GM12878 (cell line): ENCODE measurements at regions not wholly inside any gene's neighbourhood (a gene's known extent, or its start where the extent isn't known, plus 50 kb on each side); places are given as distances from the start of the nearest gene placed in this dataset.

Experiments used
- ASH2L ChIP-seq: fragments of 300-600, 200-600 bp; sonication (generic); IDR thresholded peaks from 2 replicates; pipeline ENCODE4 v1.6.1; 2017; ENCODE audit warnings: low read depth, mild to moderate bottlenecking, borderline replicate concordance
- ATF2 ChIP-seq: IDR thresholded peaks from 2 replicates; pipeline ENCODE4 v1.6.1; 2012; ENCODE audit warnings: low read length, inconsistent platforms
- CHD1 ChIP-seq: IDR thresholded peaks from 2 replicates; pipeline ENCODE4 v1.6.1; 2012; ENCODE audit warnings: low read depth, low read length, improper control_type of control experiment
- EZH2 ChIP-seq: IDR thresholded peaks from 2 replicates; pipeline ENCODE4 v1.6.1; 2012; ENCODE audit warnings: low read depth, mild to moderate bottlenecking, control low read depth, inconsistent platforms, low read length, borderline replicate concordance; ENCODE audit not compliant: control insufficient read depth
- FOXK2 ChIP-seq: fragments of 450-650 bp; IDR thresholded peaks from 2 replicates; pipeline ENCODE4 v1.6.1; 2017; ENCODE audit warnings: mild to moderate bottlenecking, moderate library complexity
- GABPA ChIP-seq: IDR thresholded peaks from 2 replicates; pipeline ENCODE4 v1.6.1; 2014; ENCODE audit warnings: antibody characterized with exemption, low read depth, mild to moderate bottlenecking, inconsistent platforms
- IRF5 ChIP-seq: fragments of 450-650 bp; IDR thresholded peaks from 2 replicates; pipeline ENCODE4 v1.6.1; 2017; ENCODE audit warnings: borderline replicate concordance
- MTA2 ChIP-seq: fragments of 450-650 bp; IDR thresholded peaks from 2 replicates; pipeline ENCODE4 v1.6.1; 2016; ENCODE audit warnings: low read depth, mild to moderate bottlenecking, moderate library complexity
- NFIC ChIP-seq: IDR thresholded peaks from 2 replicates; pipeline ENCODE4 v1.6.1; 2012; ENCODE audit warnings: low read depth, mild to moderate bottlenecking, inconsistent platforms, low read length, moderate library complexity
- PAX5 ChIP-seq: IDR thresholded peaks from 2 replicates; pipeline ENCODE4 v1.6.1; 2011; ENCODE audit warnings: low read depth, low read length, borderline replicate concordance
- PKNOX1 ChIP-seq: fragments of 450-650 bp; IDR thresholded peaks from 2 replicates; pipeline ENCODE4 v1.6.1; 2016; ENCODE audit warnings: mild to moderate bottlenecking
- PML ChIP-seq: IDR thresholded peaks from 2 replicates; pipeline ENCODE4 v1.6.1; 2012; ENCODE audit warnings: low read length, inconsistent platforms
- POLR2A ChIP-seq: IDR thresholded peaks from 2 replicates; pipeline ENCODE4 v1.6.1; 2011; ENCODE audit warnings: low read depth, mild to moderate bottlenecking, low read length
- SIX5 ChIP-seq: IDR thresholded peaks from 2 replicates; pipeline ENCODE4 v1.6.1; 2011; ENCODE audit warnings: mild to moderate bottlenecking, low read depth, low read length, moderate library complexity; ENCODE audit not compliant: severe bottlenecking
- SMARCA5 ChIP-seq: fragments of 450-650 bp; IDR thresholded peaks from 2 replicates; pipeline ENCODE4 v1.6.1; 2017; ENCODE audit warnings: mild to moderate bottlenecking
- TARDBP ChIP-seq: IDR thresholded peaks from 2 replicates; pipeline ENCODE4 v1.6.1; 2016; ENCODE audit warnings: borderline replicate concordance
- USF2 ChIP-seq: IDR thresholded peaks from 2 replicates; pipeline ENCODE4 v1.6.1; 2011; ENCODE audit warnings: low read depth, low read length, improper control_type of control experiment, borderline replicate concordance
- ZNF207 ChIP-seq: fragments of 450-650 bp; IDR thresholded peaks from 2 replicates; pipeline ENCODE4 v1.6.1; 2014; ENCODE audit warnings: antibody characterized with exemption, mild to moderate bottlenecking, borderline replicate concordance
- ZNF687 ChIP-seq: fragments of 450-650 bp; IDR thresholded peaks from 2 replicates; pipeline ENCODE4 v1.6.1; 2017; ENCODE audit warnings: mild to moderate bottlenecking, moderate library complexity

- TF ChIP-seq ZNF687, result no peak; the same call in 1 of the 2 replicates
- no peak for TF ChIP-seq EZH2
- no peak for TF ChIP-seq FOXK2
- no peak for TF ChIP-seq GABPA
- TF ChIP-seq PAX5, result peak; percentile 84; the same call in 1 of the 2 replicates
- no peak for TF ChIP-seq ZNF207
- no peak for TF ChIP-seq ASH2L
- TF ChIP-seq POLR2A, result no peak
- TF ChIP-seq SIX5, result no peak
- no peak for TF ChIP-seq CHD1
- no peak for TF ChIP-seq IRF5
- TF ChIP-seq PML, result no peak
- TF ChIP-seq SMARCA5, result peak; percentile 96
- TF ChIP-seq NFIC, result peak; percentile 72
- no peak for TF ChIP-seq USF2
- TF ChIP-seq PKNOX1, result peak; percentile 36; the same call in 1 of the 2 replicates
- TF ChIP-seq MTA2, result peak; percentile 83
- no peak for TF ChIP-seq TARDBP
- TF ChIP-seq ATF2, result peak; percentile 52; the same call in 1 of the 2 replicates
Observed at GRCh38 chr10:31090894-31091607, 59.4 kb upstream of the ZNF438 start (continued).
